GM06990 (cell line): ENCODE measurements at regions not wholly inside any gene's neighbourhood (a gene's known extent, or its start where the extent isn't known, plus 50 kb on each side); places are given as distances from the start of the nearest gene placed in this dataset.

Experiments used
- DNase-seq: peaks from one replicate; pipeline ENCODE4 v3.0.0-alpha.2; 2011; ENCODE audit not compliant: insufficient read length; ENCODE audit errors: extremely low read depth
- H3K27me3 ChIP-seq: replicated peaks from 2 replicates; pipeline ENCODE4 v1.6.0; 2011; ENCODE audit warnings: low read length; ENCODE audit not compliant: control insufficient read depth, insufficient read depth
- H3K36me3 ChIP-seq: 2 replicates; pipeline ENCODE4 v1.5.1; 2011; ENCODE audit warnings: low read length; ENCODE audit not compliant: control insufficient read depth, insufficient read depth
- H3K4me3 ChIP-seq: replicated peaks from 2 replicates; pipeline ENCODE4 v1.5.1; 2011; ENCODE audit warnings: low read depth, mild to moderate bottlenecking, control low read depth, low read length
- TF ChIP-seq, protein P1 (sequence below): IDR thresholded peaks from 2 replicates; pipeline ENCODE4 v1.5.1; 2011; ENCODE audit warnings: low read length, control low read depth, mild to moderate bottlenecking, inconsistent platforms; ENCODE audit not compliant: insufficient read depth, poor library complexity, severe bottlenecking

DNA sequence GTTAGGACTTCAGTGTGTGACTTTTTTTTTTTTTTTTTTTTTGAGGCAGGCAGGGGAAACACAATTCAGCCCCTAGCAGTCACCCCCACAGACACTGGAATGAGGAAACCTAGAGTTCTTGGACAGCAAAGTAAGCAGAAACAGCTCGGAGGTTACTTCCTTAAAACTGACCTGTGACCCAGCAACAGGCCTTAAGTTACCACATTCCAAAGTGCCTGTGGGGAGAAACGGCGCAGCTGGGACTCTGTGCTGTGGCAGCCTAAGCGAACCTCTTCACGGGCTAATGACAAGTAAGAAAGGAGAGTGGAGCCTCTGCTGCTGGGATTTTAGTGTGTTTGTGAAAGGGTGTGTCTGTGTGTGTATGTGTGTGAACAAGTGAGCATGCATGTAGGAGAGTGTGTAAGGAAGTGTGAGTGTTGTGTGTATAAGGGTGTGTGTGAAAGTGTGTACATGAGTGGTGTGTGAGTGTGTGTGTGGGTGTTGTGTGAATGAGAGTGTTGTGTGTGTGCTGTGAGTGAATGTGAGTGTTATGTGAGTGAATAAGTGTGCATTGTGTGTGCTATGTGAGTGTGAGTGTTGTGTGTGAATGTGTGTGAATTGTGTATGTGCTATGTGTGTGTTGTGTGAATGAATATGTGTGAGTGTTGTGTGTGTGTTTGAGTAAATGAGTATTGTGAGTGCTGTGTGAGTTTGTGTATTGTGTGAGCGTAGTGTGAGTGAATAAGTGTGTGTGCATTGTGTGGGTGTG, 180.8 kb downstream of the BRINP2 start:
- no peak for DNase-seq
- no peak overlapping the region for H3K4me3 ChIP-seq
- TF ChIP-seq, protein P1, sequence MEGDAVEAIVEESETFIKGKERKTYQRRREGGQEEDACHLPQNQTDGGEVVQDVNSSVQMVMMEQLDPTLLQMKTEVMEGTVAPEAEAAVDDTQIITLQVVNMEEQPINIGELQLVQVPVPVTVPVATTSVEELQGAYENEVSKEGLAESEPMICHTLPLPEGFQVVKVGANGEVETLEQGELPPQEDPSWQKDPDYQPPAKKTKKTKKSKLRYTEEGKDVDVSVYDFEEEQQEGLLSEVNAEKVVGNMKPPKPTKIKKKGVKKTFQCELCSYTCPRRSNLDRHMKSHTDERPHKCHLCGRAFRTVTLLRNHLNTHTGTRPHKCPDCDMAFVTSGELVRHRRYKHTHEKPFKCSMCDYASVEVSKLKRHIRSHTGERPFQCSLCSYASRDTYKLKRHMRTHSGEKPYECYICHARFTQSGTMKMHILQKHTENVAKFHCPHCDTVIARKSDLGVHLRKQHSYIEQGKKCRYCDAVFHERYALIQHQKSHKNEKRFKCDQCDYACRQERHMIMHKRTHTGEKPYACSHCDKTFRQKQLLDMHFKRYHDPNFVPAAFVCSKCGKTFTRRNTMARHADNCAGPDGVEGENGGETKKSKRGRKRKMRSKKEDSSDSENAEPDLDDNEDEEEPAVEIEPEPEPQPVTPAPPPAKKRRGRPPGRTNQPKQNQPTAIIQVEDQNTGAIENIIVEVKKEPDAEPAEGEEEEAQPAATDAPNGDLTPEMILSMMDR, result no peak
- peaks cover 1% of the 10 kb centered on the region; the same call in 1 of the 2 replicates for H3K27me3 ChIP-seq
- no peaks in the 10 kb centered on the region for H3K36me3 ChIP-seq

DNA sequence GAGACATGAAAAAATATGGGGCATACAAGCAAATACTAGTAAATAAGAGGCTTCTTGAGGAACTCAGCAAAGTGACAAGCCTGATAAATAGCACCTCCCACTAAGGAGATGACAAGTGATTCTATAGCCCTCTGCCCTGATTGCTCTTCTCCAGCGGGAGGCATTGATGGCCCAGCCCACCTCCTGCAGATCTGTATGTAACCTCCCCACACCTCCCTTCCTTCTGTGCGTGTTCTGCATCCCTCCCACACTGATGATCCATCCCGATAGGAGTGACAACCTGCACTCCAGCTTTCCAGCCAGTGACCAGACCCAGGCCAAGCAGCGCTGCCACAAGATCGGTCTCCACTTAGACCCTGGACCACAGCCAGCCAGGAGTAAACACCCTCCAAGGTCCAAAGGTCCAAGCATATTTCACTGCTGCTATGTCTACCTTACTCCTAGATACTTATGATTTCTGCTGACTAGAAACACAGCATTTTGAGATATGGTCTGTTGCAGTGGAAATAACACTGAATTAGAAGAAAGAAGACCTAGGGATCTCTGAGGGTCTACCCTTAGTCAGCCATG, 176.1 kb downstream of the BRINP2 start:
- TF ChIP-seq, protein P1, result no peak
- no peaks in the 10 kb centered on the region; the same call in 1 of the 2 replicates for H3K27me3 ChIP-seq
- no peaks in the 10 kb centered on the region for H3K36me3 ChIP-seq
- DNase-seq, result no peak
- H3K4me3 ChIP-seq, result no peak overlapping the region

- TF ChIP-seq, protein P1, result no peak
- Histone ChIP-seq H3K4me3 (no peak overlapping the region), H3K36me3 (no peaks in the 10 kb centered on the region), H3K27me3 (no peaks in the 10 kb centered on the region; the same call in 1 of the 2 replicates)
- no peak for DNase-seq
These were observed 172.7 kb downstream of the BRINP2 start for GRCh38 chr1:177343445-177343844.

DNA sequence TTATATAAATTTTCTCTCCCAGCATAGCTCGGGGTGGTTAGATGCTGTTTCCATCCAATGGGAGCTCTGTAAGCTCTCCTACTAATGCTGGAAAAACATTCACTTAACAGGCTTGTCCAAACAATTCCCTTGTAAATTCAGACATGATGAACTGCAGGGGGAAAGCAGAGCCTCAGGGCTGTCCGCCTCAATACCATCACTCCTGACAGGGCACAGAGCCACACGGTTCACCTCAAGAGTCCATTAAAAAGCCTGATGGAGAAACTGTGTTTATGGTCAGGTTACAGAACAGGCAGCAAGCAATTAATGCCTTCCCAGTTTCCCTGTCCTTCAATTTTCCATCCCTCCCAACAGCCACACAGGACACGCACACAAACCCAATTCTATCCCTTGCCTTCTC, 171.0 kb downstream of the BRINP2 start:
- TF ChIP-seq, protein P1, result no peak
- DNase-seq, result no peak
- no peak overlapping the region for H3K4me3 ChIP-seq
- no peaks in the 10 kb centered on the region for H3K36me3 ChIP-seq
- H3K27me3 ChIP-seq, result no peaks in the 10 kb centered on the region; the same call in 1 of the 2 replicates

- Histone ChIP-seq H3K27me3 (no peaks in the 10 kb centered on the region; the same call in 1 of the 2 replicates), H3K4me3 (no peak overlapping the region), H3K36me3 (no peaks in the 10 kb centered on the region)
- DNase-seq, result no peak
- TF ChIP-seq, protein P1, result no peak
These were observed 169.9 kb downstream of the BRINP2 start for GRCh38 chr1:177340601-177341067.
